ENCODE measurements at regions not wholly inside any gene's neighbourhood (a gene's known extent, or its start where the extent isn't known, plus 50 kb on each side); places are given as distances from the start of the nearest gene placed in this dataset.

GRCh38 chr21:22083899-22084298, 1085.7 kb downstream of the NCAM2 start:
- H3K27ac ChIP-seq: no peak overlapping the region
- intact Hi-C loops (cut with DNase I): no loop called here
- H3K27me3 ChIP-seq: no peaks in the 10 kb centered on the region
- no peak for DNase-seq
- TF ChIP-seq POLR2A (IDR thresholded peaks at IDR 0.05) (no peak), CTCF (IDR thresholded peaks at IDR 0.05) (no peak)
- no peaks in the 10 kb centered on the region for H3K9me3 ChIP-seq
- no peaks in the 10 kb centered on the region for H3K4me1 ChIP-seq
- 65% methylated on average over 3 of the region's 3 CpGs for WGBS (ENCODE audit: insufficient coverage, low coverage, low lambda C conversion rate, missing lambda C conversion rate)
- no peaks in the 10 kb centered on the region for H3K36me3 ChIP-seq
- H3K4me3 ChIP-seq: no peak overlapping the region
- ATAC-seq: no peak

- TF ChIP-seq CTCF (IDR thresholded peaks at IDR 0.05) (no peak), POLR2A (IDR thresholded peaks at IDR 0.05) (no peak)
- 46% methylated on average over 1 of the region's 1 CpG for WGBS (ENCODE audit: insufficient coverage, low coverage, low lambda C conversion rate, missing lambda C conversion rate)
- intact Hi-C loops (cut with DNase I): no loop called here
- Histone ChIP-seq H3K9me3 (no peaks in the 10 kb centered on the region), H3K27me3 (no peaks in the 10 kb centered on the region), H3K4me3 (no peak overlapping the region), H3K4me1 (no peaks in the 10 kb centered on the region), H3K27ac (no peak overlapping the region), H3K36me3 (no peaks in the 10 kb centered on the region)
- DNase-seq (no peak), ATAC-seq (no peak)
These were observed 1098.1 kb downstream of the NCAM2 start for GRCh38 chr21:22096314-22096713.

- Histone ChIP-seq H3K4me3 (no peak overlapping the region), H3K27ac (no peak overlapping the region), H3K4me1 (no peaks in the 10 kb centered on the region), H3K36me3 (no peaks in the 10 kb centered on the region), H3K9me3 (peaks cover 0 to 7% (median 1%) of the 10 kb centered on the region in 4 donors), H3K27me3 (no peaks in the 10 kb centered on the region)
- TF ChIP-seq POLR2A (IDR thresholded peaks at IDR 0.05): no peak
- TF ChIP-seq CTCF (IDR thresholded peaks at IDR 0.05): no peak
- ATAC-seq (no peak), DNase-seq (no peak)
- 67% methylated on average over 2 of the region's 2 CpGs for WGBS (ENCODE audit: insufficient coverage, low coverage, low lambda C conversion rate, missing lambda C conversion rate)
- intact Hi-C loops (cut with DNase I): no loop called here
These were observed 1108.7 kb downstream of the NCAM2 start for GRCh38 chr21:22106720-22107410.

GRCh38 chr21:22115746-22116145, 1117.5 kb downstream of the NCAM2 start:
- DNase-seq (no peak), ATAC-seq (no peak)
- TF ChIP-seq CTCF (IDR thresholded peaks at IDR 0.05) (no peak), POLR2A (IDR thresholded peaks at IDR 0.05) (no peak)
- Histone ChIP-seq H3K27me3 (no peaks in the 10 kb centered on the region), H3K9me3 (no peaks in the 10 kb centered on the region), H3K36me3 (no peaks in the 10 kb centered on the region), H3K4me1 (no peaks in the 10 kb centered on the region), H3K4me3 (no peak overlapping the region), H3K27ac (no peak overlapping the region)
- intact Hi-C loops (cut with DNase I): no loop called here
- WGBS (ENCODE audit: insufficient coverage, low coverage, low lambda C conversion rate, missing lambda C conversion rate): 55% methylated on average over 2 of the region's 2 CpGs

All from right lobe of liver (tissue), 6 donors.